ENCODE measurements at regions not wholly inside any gene's neighbourhood (a gene's known extent, or its start where the extent isn't known, plus 50 kb on each side); places are given as distances from the start of the nearest gene placed in this dataset.
"Not testable (repeated sequence)": the region's sequence is repeated elsewhere in the genome, so short reads cannot be mapped to it uniquely, and the experiment has no call there.

GRCh38 chr21:28397040-28397439 is 595.6 kb downstream of the LTN1 start:
- TF ChIP-seq, protein P1, sequence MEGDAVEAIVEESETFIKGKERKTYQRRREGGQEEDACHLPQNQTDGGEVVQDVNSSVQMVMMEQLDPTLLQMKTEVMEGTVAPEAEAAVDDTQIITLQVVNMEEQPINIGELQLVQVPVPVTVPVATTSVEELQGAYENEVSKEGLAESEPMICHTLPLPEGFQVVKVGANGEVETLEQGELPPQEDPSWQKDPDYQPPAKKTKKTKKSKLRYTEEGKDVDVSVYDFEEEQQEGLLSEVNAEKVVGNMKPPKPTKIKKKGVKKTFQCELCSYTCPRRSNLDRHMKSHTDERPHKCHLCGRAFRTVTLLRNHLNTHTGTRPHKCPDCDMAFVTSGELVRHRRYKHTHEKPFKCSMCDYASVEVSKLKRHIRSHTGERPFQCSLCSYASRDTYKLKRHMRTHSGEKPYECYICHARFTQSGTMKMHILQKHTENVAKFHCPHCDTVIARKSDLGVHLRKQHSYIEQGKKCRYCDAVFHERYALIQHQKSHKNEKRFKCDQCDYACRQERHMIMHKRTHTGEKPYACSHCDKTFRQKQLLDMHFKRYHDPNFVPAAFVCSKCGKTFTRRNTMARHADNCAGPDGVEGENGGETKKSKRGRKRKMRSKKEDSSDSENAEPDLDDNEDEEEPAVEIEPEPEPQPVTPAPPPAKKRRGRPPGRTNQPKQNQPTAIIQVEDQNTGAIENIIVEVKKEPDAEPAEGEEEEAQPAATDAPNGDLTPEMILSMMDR (IDR thresholded peaks at IDR 0.05; ENCODE audit: borderline replicate concordance, insufficient read depth, low read depth, low read length) = no peak
- H3K4me3 ChIP-seq (ENCODE audit: low read depth, low read length) = no peak overlapping the region

- no peak overlapping the region for H3K4me3 ChIP-seq (ENCODE audit: low read depth, low read length)
- TF ChIP-seq, protein P1 (IDR thresholded peaks at IDR 0.05; ENCODE audit: borderline replicate concordance, insufficient read depth, low read depth, low read length) = no peak
These were observed 596.3 kb downstream of the LTN1 start for GRCh38 chr21:28396421-28396820.

DNA sequence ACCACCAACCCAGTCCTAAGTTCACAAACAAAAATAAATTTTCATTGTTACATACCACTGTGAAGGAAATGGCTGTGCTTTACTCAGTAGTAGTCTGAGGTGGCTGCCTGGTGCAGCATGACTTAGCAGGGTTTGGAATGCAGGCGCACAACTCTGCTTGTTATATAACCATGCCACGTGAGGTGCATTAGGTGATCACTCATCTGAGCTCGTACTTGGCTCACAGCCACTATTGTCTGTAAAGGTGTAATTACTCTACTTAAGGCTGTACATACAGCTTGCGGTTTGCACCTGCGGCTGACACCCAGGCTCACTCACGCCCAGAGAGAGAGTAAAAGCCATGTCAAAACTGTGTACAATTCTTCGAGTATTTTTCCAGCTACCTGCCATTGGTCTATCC is 599.4 kb downstream of the LTN1 start:
- no peak overlapping the region for H3K4me3 ChIP-seq (ENCODE audit: low read depth, low read length)
- TF ChIP-seq, protein P1 (IDR thresholded peaks at IDR 0.05; ENCODE audit: borderline replicate concordance, insufficient read depth, low read depth, low read length) = no peak

DNA sequence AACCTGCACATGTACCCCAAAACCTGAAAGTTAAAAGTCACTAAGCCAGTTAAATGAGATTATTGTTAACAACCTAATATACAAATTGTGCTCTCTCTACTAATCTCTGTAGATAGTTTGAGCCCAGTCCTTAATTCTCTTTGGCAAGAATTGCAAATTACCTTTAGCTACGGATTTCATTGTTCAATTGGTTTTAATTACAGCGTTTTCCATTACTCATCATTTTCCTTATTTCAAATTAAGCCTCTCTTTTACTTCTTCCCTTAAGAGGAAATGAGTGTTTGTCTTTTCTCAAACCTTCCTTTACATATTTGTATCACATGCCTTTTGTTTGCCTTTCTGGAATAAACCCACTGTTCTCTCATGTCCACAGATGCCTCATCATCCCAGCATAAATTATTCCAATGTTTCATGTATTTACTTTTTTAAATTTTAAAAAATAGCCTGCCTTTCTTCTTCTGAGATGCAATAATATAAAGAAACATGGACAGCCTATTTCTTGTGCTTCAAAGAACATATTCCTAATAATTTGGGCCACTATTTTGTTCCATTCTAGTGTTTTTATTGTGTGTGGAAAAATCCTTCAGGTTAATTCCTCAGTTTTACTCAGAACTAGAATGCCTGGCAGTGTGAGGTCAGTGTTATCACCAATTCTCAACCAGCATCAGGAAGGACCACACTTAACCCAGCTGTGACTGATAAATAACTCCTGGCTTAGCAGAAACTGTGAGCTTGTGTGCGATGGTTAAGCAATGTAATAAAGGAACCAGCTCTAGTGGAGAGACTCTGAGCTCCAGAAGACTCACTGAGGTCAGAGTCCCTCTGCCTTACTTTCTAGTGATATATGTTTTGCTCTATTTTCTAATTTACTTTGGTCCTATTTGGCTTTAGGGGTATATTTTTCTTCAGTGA is 600.5 kb downstream of the LTN1 start:
- TF ChIP-seq, protein P1 (IDR thresholded peaks at IDR 0.05; ENCODE audit: borderline replicate concordance, insufficient read depth, low read depth, low read length) = no peak

DNA sequence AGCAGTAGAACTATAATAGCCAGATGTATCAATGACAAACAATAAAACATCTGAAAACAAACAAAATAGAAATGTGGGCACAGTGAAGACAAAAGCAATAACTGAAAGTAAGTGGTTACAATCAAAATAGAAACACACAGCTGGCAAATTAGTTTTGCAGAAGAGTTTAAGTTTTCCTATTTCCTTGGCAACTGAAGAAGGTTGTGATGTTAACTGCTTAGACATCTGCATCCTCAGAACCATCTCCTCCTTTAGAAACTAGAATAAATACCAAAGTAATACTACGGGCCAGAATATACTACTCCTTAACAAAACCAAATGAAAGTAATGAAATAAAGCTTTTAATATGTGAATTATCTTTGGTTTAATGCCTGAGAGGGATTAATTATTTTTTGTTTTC is 605.5 kb downstream of the LTN1 start:
- TF ChIP-seq, protein P1 (IDR thresholded peaks at IDR 0.05; ENCODE audit: borderline replicate concordance, insufficient read depth, low read depth, low read length) = no peak
- no peak overlapping the region for H3K4me3 ChIP-seq (ENCODE audit: low read depth, low read length)

More for the DNA sequence above, 600.5 kb downstream of the LTN1 start:
- H3K4me3 ChIP-seq (ENCODE audit: low read depth, low read length) = no peak overlapping the region

GRCh38 chr21:28385845-28386244 is 606.8 kb downstream of the LTN1 start:
- no peak overlapping the region for H3K4me3 ChIP-seq (ENCODE audit: low read depth, low read length)
- TF ChIP-seq, protein P1 (IDR thresholded peaks at IDR 0.05; ENCODE audit: borderline replicate concordance, insufficient read depth, low read depth, low read length) = no peak

DNA sequence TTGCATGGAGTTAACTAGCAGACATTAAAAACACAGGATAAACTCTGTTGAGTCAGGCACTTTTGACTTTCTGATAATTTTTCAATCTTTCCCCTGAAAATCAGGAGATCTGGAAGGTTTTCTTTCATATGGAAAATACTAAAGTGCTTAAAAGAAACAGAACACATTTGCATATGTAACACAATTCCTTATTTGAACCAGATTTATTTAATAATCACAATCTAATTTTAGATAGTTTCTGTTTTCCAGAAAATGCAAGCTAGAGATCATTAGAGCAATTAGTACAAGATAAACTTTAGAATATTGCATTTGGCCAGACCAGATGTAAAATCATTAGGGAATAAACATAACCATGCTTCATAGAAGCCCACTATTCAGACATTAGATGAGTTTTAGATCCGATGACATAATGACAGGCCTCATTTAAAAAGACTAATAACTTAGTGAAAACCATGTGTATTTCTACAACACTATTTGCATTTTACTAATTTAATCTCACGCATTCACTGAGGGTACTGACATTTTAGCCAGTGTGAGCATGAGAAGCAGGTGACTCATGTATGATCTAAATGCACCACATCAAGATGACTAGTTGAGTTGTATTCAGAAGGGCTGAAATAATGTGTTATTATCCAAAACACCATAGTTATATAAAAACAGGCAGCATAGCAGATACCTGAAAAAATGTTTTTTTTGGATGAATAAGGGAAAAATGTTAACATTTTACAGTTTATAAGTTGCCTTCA is 611.5 kb downstream of the LTN1 start:
- not testable (repeated sequence) for H3K4me3 ChIP-seq (ENCODE audit: low read depth, low read length)
